Neural cell (in vitro differentiated cells): ENCODE measurements at regions not wholly inside any gene's neighbourhood (a gene's known extent, or its start where the extent isn't known, plus 50 kb on each side); places are given as distances from the start of the nearest gene placed in this dataset.

ENCODE experiments used
- H2AFZ ChIP-seq: fragments of 200-600, 300-800 bp; sonication (generic), shearing (Covaris generic); 2 replicates; pipeline ENCODE4 v1.6.0; 2014; ENCODE audit warnings: low read depth, mild to moderate bottlenecking, antibody characterized with exemption, low read length, moderate library complexity
- H3F3A ChIP-seq: fragments of 200-600 bp; shearing (Covaris generic); 2 replicates; pipeline ENCODE4 v1.6.1; 2016; ENCODE audit warnings: mild to moderate bottlenecking, moderate library complexity, mixed read lengths, antibody characterized with exemption, low read length; ENCODE audit not compliant: insufficient read depth, poor library complexity, severe bottlenecking
- H3K27ac ChIP-seq: fragments of 200-600, 300-800 bp; sonication (generic), shearing (Covaris generic); 2 replicates; pipeline ENCODE4 v1.5.1; 2014; ENCODE audit warnings: mild to moderate bottlenecking, low read length, moderate library complexity
- H3K27me3 ChIP-seq: fragments of 300-800, 200-600 bp; sonication (generic), shearing (Covaris generic); 2 replicates; pipeline ENCODE4 v1.6.0; 2014; ENCODE audit warnings: mild to moderate bottlenecking, low read depth, low read length, moderate library complexity; ENCODE audit not compliant: insufficient read depth
- H3K36me3 ChIP-seq: fragments of 300-800, 200-600 bp; sonication (generic), shearing (Covaris generic); 2 replicates; pipeline ENCODE4 v1.5.1; 2014; ENCODE audit warnings: mild to moderate bottlenecking, antibody characterized with exemption, low read length, moderate library complexity; ENCODE audit not compliant: insufficient read depth
- H3K4me2 ChIP-seq: fragments of 300-800, 200-600 bp; sonication (generic), shearing (Covaris generic); 2 replicates; pipeline ENCODE4 v1.6.0; 2014; ENCODE audit warnings: mild to moderate bottlenecking, low read length
- H3K4me3 ChIP-seq: fragments of 300-800, 200-600 bp; sonication (generic), shearing (Covaris generic); 2 replicates; pipeline ENCODE4 v1.5.1; 2014; ENCODE audit warnings: mild to moderate bottlenecking, low read length, moderate library complexity
- H3K79me2 ChIP-seq: fragments of 200-600 bp; shearing (Covaris generic); replicated peaks from 2 replicates; pipeline ENCODE4 v1.6.0; 2014; ENCODE audit warnings: mild to moderate bottlenecking, low read length, moderate library complexity; ENCODE audit not compliant: insufficient read depth
- H3K9ac ChIP-seq: fragments of 300-800, 200-600 bp; sonication (generic), shearing (Covaris generic); 2 replicates; pipeline ENCODE4 v1.6.1; 2016; ENCODE audit warnings: mild to moderate bottlenecking, low read length, mixed read lengths
- H3K9me2 ChIP-seq: fragments of 200-600 bp; shearing (Covaris generic); 2 replicates; pipeline ENCODE4 v1.6.1; 2016; ENCODE audit warnings: mild to moderate bottlenecking, low read length, mixed read lengths; ENCODE audit not compliant: insufficient read depth
- H3K9me3 ChIP-seq: fragments of 200-600, 300-800 bp; sonication (generic), shearing (Covaris generic); 2 replicates; pipeline ENCODE4 v1.6.1; 2016; ENCODE audit warnings: mild to moderate bottlenecking, mixed run types, low read length, moderate library complexity, mixed read lengths
- H4K20me1 ChIP-seq: fragments of 200-600 bp; shearing (Covaris generic); 2 replicates; pipeline ENCODE4 v1.6.1; 2016; ENCODE audit warnings: mild to moderate bottlenecking, mixed run types; ENCODE audit not compliant: insufficient read depth
- CTCF ChIP-seq: fragments of 450-650 bp; IDR thresholded peaks from 2 replicates; pipeline ENCODE4 v1.5.1; 2014; ENCODE audit warnings: antibody characterized with exemption, mild to moderate bottlenecking, moderate library complexity; ENCODE audit not compliant: poor library complexity, severe bottlenecking
- EP300 ChIP-seq: fragments of 450-650 bp; conservative IDR thresholded peaks from 2 replicates; pipeline ENCODE4 v1.6.1; 2014; ENCODE audit warnings: antibody characterized with exemption, mild to moderate bottlenecking, moderate library complexity; ENCODE audit not compliant: poor library complexity, severe bottlenecking
- EZH2 ChIP-seq: fragments of 200-600, 300-800 bp; shearing (Covaris generic), sonication (generic); IDR thresholded peaks from 2 replicates; pipeline ENCODE4 v1.6.1; 2014; ENCODE audit warnings: antibody characterized with exemption, low read length, borderline replicate concordance, mild to moderate bottlenecking; ENCODE audit not compliant: insufficient read depth, poor library complexity, severe bottlenecking
- MXI1 ChIP-seq: fragments of 450-650 bp; conservative IDR thresholded peaks from 2 replicates; pipeline ENCODE4 v1.6.1; 2014; ENCODE audit warnings: antibody characterized with exemption, mild to moderate bottlenecking; ENCODE audit not compliant: poor library complexity, severe bottlenecking
- POLR2AphosphoS5 ChIP-seq: IDR thresholded peaks from 2 replicates; pipeline ENCODE4 v1.6.1; 2012
- RAD21 ChIP-seq: fragments of 450-650 bp; conservative IDR thresholded peaks from 2 replicates; pipeline ENCODE4 v1.6.1; 2014; ENCODE audit warnings: antibody characterized with exemption, mild to moderate bottlenecking, moderate library complexity
- REST ChIP-seq: IDR thresholded peaks from 2 replicates; pipeline ENCODE4 v1.6.1; 2012; ENCODE audit warnings: borderline replicate concordance
- SMC3 ChIP-seq: fragments of 450-650 bp; conservative IDR thresholded peaks from 2 replicates; pipeline ENCODE4 v1.6.1; 2014; ENCODE audit warnings: antibody characterized with exemption, mild to moderate bottlenecking, moderate library complexity; ENCODE audit not compliant: poor library complexity
- TAF1 ChIP-seq: IDR thresholded peaks from 2 replicates; pipeline ENCODE4 v1.6.1; 2012; ENCODE audit warnings: low read depth

- Histone ChIP-seq H3K4me3 (no peak overlapping the region), H3K27me3 (no peaks in the 10 kb centered on the region), H3K27ac (peak overlapping the region; percentile 75), H3K9me2 (no peaks in the 10 kb centered on the region), H4K20me1 (no peaks in the 10 kb centered on the region), H3K4me2 (no peak overlapping the region), H3K9ac (peak overlapping the region; percentile 36), H3K36me3 (no peaks in the 10 kb centered on the region), H3K79me2 (no peaks in the 10 kb centered on the region), H3K9me3 (no peaks in the 10 kb centered on the region), H3F3A (peaks cover 6% of the 10 kb centered on the region), H2AFZ (no peak overlapping the region)
- TF ChIP-seq EZH2 (no peak), REST (no peak), SMC3 (no peak), TAF1 (no peak), CTCF (no peak)
Observed at GRCh38 chr7:121798896-121799295, 74.1 kb upstream of the PTPRZ1 start.

- H3K4me3 ChIP-seq, result peak overlapping the region; percentile 10
- TF ChIP-seq SMC3, result no peak
- TF ChIP-seq RAD21, result no peak
- no peak for TF ChIP-seq MXI1
- H3K9ac ChIP-seq, result peak overlapping the region; percentile 36
- H3K9me2 ChIP-seq, result no peaks in the 10 kb centered on the region
- no peaks in the 10 kb centered on the region for H3K36me3 ChIP-seq
- no peaks in the 10 kb centered on the region for H3K79me2 ChIP-seq
- H3K27me3 ChIP-seq, result no peaks in the 10 kb centered on the region
- H3K9me3 ChIP-seq, result no peaks in the 10 kb centered on the region
- H3K27ac ChIP-seq, result peak overlapping the region; percentile 75
- H2AFZ ChIP-seq, result peak overlapping the region; percentile 36
- no peak overlapping the region for H3K4me2 ChIP-seq
- peaks cover 6% of the 10 kb centered on the region for H3F3A ChIP-seq
- H4K20me1 ChIP-seq, result no peaks in the 10 kb centered on the region
Observed at GRCh38 chr7:121798453-121798840, 74.5 kb upstream of the PTPRZ1 start.

- Histone ChIP-seq H3K9me3 (no peaks in the 10 kb centered on the region), H3K9ac (peak overlapping the region; percentile 36), H3K36me3 (no peaks in the 10 kb centered on the region), H3K79me2 (no peaks in the 10 kb centered on the region), H3K27ac (peak overlapping the region; percentile 75), H3K9me2 (no peaks in the 10 kb centered on the region), H2AFZ (peak overlapping the region; percentile 36), H3F3A (peaks cover 6% of the 10 kb centered on the region), H3K4me3 (peak overlapping the region; percentile 10), H4K20me1 (no peaks in the 10 kb centered on the region), H3K4me2 (peak overlapping the region; percentile 16), H3K27me3 (no peaks in the 10 kb centered on the region)
- TF ChIP-seq REST, result peak; percentile 73
- no peak for TF ChIP-seq EP300
- TF ChIP-seq TAF1, result peak; percentile 58
- peak; percentile 13 for TF ChIP-seq SMC3
- TF ChIP-seq CTCF, result no peak
- peak; percentile 14 for TF ChIP-seq RAD21
- TF ChIP-seq MXI1, result no peak
- peak; percentile 38 for TF ChIP-seq POLR2AphosphoS5
- TF ChIP-seq EZH2, result no peak
Observed at GRCh38 chr7:121797657-121798452, 75.1 kb upstream of the PTPRZ1 start.
